Stromal cell of bone marrow (primary cell): ENCODE measurements at regions not wholly inside any gene's neighbourhood (a gene's known extent, or its start where the extent isn't known, plus 50 kb on each side); places are given as distances from the start of the nearest gene placed in this dataset.

Experiments
- DNase-seq: peaks from one replicate; pipeline ENCODE4 v3.0.0-alpha.2; 2012; ENCODE audit warnings: low read depth

GRCh38 chr15:47620960-47621681 lies 96.2 kb upstream of the SEMA6D start:
- no peak for DNase-seq

- no peak for DNase-seq
Measured at GRCh38 chr15:47622055-47622454, 95.2 kb upstream of the SEMA6D start.

GRCh38 chr15:47624503-47624902 lies 92.8 kb upstream of the SEMA6D start:
- no peak for DNase-seq

GRCh38 chr15:47639042-47639441 lies 78.3 kb upstream of the SEMA6D start:
- DNase-seq = no peak

- DNase-seq = no peak
Measured at GRCh38 chr15:47640079-47640478, 77.2 kb upstream of the SEMA6D start.

GRCh38 chr15:47640901-47641300 lies 76.4 kb upstream of the SEMA6D start:
- DNase-seq = no peak

- no peak for DNase-seq
Measured at GRCh38 chr15:47644722-47645121, 72.6 kb upstream of the SEMA6D start.

- DNase-seq = no peak
Measured at GRCh38 chr15:47650564-47650963, 66.7 kb upstream of the SEMA6D start.

- DNase-seq = no peak
Measured at GRCh38 chr15:47652328-47652727, 65.0 kb upstream of the SEMA6D start.

- no peak for DNase-seq
Measured at GRCh38 chr15:47652844-47653243, 64.5 kb upstream of the SEMA6D start.

- DNase-seq = no peak
Measured at GRCh38 chr15:47661661-47662180, 55.6 kb upstream of the SEMA6D start.

- DNase-seq = peak; percentile 3
Measured at GRCh38 chr15:47663101-47663500, 54.2 kb upstream of the SEMA6D start.
